ENCODE measurements at regions not wholly inside any gene's neighbourhood (a gene's known extent, or its start where the extent isn't known, plus 50 kb on each side); places are given as distances from the start of the nearest gene placed in this dataset.
"Not testable (repeated sequence)": the region's sequence is repeated elsewhere in the genome, so short reads cannot be mapped to it uniquely, and the experiment has no call there.

DNA sequence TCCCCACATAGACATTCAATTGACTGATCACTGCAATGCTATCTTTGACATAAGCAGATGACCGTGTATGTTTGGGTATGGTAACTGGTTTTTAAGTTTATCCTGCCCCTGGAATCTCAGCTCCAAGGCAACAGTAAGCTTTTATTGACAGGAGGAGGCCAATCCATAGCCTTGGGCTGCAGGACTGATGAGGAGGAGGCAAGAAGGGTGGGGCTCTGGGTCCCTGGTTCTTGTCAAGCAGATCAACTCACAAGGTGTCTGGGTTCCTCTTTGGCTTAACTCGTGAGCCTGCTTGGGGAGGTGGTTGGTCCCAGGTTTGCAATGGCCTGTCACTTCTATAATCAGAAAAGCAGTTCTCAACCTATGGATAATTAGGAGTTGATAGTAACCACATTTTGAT, 113.2 kb upstream of the STX18 start:
- ATAC-seq = no peak
- no peak for DNase-seq
- intact Hi-C loops (cut with micrococcal nuclease) = no loop called here

DNA sequence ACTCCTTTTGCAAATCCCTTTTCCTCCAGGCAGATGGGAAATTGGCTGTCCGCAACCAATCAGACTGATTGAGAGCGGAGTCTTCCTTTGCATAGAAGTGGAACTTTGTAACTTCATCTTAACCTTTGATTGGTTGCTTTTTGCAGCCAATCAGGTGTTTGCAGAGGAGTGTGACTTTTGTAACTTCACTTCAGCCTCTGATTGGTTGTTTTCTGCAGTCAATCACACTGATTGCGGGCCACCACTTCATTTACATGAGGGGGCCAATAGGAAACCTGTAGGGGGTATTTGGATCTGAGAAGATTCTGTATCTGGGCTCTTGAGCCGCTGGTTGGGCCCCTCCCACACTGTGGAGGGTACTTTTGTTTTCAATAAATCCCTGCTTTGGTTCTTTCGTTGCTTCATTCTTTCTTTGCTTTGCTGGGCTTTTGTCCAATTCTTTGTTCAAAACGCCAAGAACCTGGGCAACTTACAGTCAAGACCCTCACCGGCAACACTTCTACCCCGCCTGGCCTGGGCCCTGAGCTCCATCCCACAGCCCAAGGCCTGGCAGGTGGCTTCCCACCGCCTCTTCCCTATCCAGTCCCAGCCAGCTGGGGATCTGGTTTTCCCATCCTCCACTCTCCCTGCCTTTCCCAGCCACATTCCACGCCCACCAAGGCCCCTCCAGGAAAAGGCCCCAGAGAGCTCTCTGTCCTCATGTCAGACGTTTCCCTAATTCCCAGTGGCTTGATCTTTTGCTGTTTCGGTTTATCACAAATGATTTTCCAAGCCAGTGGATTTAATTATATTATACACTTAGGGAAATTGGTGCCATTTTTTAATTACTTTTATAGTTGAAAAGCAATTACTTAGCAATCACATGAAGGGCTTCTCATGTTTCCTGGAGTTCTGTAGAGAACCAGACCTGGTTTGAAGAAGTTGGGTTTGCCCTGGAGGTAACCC, 110.2 kb upstream of the STX18 start:
- ATAC-seq (no peak), DNase-seq (no peak)
- intact Hi-C loops (cut with micrococcal nuclease) = no loop called here

DNA sequence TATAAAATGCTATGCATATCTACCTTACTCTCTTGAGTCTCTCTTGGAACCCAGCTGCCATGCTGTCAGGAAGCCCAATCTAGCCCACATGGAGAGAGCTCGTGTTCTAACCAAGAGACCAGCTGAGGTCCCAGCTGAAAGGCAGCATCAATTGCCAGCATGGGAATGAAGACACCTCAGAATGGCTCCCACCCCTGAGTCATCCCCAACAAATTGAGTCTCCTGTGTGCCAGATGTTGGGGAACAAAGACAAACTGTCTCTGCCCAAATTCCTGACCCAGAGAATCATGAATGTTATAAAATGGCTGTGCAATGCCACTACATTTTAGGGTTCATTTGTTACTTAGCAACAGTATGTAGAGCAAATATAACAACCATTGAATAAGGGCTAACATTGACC, 105.2 kb upstream of the STX18 start:
- intact Hi-C loops (cut with micrococcal nuclease) = no loop called here
- ATAC-seq = no peak
- DNase-seq = no peak

DNA sequence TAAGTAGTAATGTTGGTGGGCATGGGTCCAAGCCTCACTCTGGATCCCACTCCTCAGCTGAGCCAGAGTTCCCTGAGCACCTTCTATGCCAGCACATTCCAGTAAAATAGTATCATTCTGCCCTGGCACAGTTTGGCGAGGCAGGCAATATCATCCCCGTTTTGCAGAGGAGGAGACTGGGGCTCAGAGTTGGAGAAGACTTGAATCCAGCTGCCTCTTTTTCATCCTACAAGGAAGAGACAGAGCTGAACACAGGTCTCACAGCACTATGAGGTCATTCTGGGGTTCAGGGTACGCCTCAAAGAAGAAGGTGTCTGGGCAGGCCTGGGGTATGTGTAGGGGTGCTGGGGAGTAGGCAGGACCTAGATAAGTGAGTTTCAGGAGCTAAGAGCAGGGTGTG, 103.9 kb upstream of the STX18 start:
- ATAC-seq (no peak), DNase-seq (no peak)
- intact Hi-C loops (cut with micrococcal nuclease) = no loop called here

DNA sequence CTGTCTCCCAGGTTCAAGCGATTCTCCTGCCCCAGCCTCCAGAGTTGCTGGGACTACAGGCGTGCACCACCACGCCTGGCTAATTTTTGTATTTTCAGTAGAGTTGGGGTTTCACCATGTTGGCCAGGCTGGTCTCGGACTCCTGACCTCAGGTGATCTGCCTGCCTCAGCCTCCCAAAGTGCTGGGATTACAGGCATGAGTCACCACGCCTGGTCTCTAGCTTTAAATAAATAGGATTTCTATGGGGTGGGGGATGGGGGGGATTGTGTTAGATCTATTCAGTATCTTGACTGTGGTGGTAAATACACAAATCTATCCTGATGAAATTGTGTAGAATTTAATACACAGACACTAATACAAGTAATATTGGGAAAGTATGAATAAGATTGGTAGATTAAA, 102.4 kb upstream of the STX18 start:
- ATAC-seq; intact Hi-C loops (cut with micrococcal nuclease); DNase-seq: not testable (repeated sequence)

DNA sequence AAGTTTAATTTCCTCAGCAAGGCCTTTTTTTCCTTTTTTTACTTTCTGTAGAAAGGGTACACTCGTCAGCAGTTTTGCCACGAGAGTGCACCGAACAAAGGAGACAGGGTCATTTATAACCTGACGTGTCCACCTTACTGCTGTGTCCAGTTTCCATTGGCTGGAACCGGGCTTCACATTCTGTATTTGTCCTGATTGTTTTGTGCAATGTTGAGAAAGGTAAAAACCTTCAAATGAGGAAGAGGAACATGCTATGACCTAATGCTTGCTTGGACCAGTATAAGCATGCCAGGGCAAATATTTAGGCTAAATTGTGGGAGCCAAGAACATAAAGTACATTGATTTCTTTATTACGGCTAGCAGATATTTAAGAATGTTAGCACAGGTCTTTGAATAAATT, 101.9 kb upstream of the STX18 start:
- DNase-seq; intact Hi-C loops (cut with micrococcal nuclease); ATAC-seq: not testable (repeated sequence)

DNA sequence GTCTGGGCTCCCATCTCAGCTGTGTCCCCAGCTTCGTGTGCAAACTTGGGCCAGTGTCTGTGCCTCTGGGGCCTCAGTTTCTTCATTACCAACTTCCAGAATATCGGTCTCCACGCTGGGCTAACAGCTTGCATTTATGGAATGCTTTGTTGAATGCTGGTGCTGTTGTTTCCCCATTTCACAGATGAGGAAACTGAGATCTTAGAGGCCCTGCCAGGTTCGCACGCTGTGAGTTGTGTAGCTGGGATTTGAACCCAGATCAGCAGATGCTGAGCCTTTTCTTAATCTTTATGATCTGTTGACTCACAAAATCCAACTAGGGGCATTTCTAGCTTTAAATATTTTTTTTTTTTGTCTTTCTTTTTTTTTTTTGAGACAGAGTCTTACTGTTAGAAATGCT, 101.5 kb upstream of the STX18 start:
- intact Hi-C loops (cut with micrococcal nuclease) = no loop called here
- no peak for DNase-seq
- no peak for ATAC-seq

DNA sequence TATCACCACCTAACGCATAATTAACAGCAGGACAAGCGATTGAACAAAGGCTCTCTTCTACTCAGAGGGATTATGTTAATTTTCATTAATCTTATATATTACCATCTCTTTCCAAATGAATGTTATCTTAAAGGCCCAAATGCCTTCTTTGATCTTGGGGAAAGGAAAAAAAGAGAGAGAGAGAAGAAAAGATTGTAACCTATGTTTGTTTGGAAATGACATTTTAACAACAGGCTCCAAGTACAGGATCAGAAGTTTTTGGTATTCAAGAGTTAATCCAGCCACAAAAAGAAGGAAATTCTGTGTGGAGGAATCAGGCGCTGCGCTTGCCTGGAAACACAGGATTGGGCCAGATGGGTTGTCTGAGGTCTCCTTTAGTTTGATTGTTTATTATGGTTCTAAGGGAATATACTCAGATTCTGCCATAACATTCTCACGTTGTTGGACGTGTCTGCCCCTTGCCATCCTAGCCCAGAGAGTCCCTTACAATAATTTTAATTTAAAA, 100.7 kb upstream of the STX18 start:
- no peak for ATAC-seq
- DNase-seq = no peak
- intact Hi-C loops (cut with micrococcal nuclease) = no loop called here

DNA sequence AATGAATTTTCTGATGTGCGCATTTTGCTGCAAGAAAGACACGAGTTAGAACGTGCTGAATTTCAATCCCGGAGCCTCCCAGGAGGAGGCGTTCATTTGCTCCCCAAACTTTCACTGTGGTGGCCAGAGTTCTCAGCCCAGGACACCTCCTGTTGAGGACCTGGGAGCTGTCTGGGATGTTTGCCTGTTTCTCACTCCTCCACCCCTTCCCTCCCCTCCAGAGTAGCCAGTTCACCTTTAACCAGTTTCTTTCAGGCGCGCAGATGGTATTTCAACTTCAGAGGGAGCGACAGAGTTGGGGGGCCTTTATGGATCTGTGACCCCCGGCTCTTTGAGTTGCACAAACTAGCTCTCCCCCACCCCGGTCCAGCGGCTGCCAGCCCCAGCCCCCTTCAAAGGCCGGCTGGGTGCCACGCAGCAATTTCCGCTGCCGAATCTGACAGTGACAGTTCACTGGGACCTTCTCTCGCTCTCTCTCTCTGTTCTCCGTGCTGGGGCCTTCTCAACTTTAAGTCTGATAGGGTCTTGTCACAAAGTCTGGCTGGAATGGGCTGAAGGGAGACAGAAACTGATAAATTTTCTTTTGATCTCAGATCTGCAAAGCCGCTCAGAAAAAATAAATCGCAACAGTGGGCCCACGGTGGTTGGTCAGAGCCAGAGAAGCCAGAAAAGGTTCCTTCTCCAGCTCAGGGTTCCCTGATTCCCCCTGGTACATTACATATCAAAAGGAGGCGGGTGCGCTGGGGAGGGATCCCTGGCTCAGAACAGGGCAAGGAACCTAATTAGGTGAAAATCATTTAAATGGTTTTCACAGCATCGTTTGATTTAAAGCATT, 100.0 kb upstream of the STX18 start:
- intact Hi-C loops (cut with micrococcal nuclease) = no loop called here
- DNase-seq (no peak), ATAC-seq (no peak)

DNA sequence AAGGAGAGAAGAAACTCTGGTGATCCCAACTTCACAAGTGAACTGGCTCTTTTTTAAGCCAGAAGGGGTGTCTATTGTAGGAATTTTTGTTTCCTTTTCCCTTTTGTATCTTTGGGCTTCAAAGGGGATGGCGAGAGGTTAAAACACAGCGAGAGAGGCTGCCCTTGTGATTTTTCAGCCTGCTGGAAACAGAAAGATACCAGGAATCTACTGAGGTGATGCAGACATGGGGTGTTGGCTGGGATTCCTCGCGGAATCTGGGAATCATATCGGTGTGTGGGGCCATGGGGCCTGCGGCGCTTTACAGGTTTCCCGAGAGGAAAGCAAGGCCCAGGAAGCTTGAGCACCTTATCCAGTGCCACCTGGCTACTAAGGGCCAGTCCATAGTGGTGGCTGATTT, 99.4 kb upstream of the STX18 start:
- DNase-seq (no peak), ATAC-seq (no peak)
- intact Hi-C loops (cut with micrococcal nuclease) = no loop called here

DNA sequence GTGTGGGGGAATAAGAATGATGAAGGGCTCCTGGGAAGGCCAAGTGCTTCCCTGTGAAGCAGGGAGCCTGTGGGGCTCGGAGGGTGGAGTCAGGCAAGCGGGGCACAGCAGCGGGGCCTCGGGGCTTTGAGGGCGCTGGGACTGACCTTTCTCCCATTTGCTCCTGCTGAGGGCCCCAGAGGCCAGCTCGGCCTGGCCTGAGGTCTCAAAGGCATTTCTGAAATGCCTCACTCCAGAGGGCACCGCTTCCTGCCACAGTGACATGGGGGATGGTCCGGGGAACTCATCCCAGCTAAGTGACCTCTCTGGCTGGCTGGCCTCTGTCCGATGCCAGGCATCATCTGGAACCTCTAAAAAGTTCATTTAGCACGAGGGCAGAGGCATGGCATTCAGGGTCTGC, 98.8 kb upstream of the STX18 start:
- ATAC-seq = no peak
- no peak for DNase-seq

DNA sequence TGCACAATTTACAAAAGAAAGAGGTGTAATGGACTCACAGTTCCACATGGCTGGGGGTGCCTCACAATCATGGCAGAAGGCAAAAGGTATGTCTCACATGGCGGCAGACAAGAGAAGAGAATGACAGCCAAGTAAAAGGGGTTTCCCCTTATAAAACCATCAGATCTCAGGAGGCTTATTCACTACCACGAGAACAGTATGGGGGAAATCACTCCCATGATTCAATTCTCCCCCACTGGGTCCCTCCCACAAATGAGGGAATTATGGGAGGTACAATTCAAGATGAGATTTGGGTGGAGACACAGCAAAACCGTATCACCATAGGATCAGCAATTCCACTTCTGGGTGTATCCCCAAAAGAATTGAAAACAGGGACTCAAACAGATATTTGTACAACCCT, 97.5 kb upstream of the STX18 start:
- DNase-seq = no peak
- no peak for ATAC-seq
- intact Hi-C loops (cut with micrococcal nuclease) = no loop called here

More for the DNA sequence above, 98.8 kb upstream of the STX18 start:
- intact Hi-C loops (cut with micrococcal nuclease) = no loop called here

DNA sequence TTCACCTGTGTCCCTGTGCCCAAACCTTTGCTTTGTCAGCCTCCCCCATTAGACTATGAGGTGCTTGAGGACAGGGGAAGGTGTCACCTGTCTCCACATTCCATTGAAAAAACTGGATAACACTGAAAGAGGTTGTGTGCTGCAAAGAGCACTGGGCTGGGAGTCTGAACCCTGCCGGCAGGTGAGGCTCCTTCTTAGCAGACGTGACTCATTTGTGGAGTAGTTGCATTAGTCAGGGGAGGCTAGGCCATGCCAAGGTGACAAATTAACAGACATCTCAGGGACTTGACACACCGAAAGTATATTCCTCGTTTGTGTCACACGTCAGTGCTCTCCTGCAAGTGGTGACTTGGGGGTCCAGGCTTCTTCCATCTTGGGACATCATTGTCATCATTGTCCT, 95.9 kb upstream of the STX18 start:
- intact Hi-C loops (cut with micrococcal nuclease) = no loop called here
- ATAC-seq (no peak), DNase-seq (no peak)

DNA sequence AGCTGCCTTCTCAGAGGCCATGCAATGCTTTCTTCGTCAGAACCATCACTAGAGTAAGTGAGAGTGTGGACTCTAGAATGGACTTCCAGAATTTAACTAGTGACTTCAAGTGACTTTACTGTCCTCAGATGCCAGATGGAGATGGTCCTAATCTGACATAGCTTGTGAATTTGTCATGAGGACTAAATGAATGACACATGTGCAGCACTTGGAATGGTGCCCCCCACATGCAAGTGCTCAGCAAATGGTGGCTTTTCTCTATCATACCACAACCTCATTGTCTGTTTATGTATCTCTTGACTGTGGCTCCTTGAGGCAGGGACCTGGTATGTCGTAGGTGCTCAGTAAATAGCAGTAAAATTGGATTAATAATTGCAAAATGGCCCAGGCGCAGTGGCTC, 91.6 kb upstream of the STX18 start:
- intact Hi-C loops (cut with micrococcal nuclease) = no loop called here
- ATAC-seq (no peak), DNase-seq (no peak)

DNA sequence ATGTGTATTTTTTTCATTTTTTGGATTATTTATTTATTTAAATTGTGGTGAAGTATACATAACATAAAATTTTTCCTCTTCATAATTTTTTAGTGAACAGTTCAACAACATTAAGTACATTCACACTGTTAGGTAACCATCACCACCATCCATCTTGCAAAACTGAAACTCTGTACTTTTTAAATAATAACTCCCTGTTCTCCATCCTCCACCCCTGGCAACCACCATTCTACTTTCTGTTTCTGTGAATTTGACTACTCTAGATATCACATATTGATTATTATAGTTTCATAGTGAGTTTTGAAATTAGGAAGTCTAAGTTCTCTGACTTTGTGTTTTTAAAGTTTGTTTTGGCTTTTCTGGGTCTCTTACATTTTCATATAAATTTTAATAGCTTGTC, 89.3 kb upstream of the STX18 start:
- DNase-seq (no peak), ATAC-seq (no peak)
- intact Hi-C loops (cut with micrococcal nuclease) = no loop called here

DNA sequence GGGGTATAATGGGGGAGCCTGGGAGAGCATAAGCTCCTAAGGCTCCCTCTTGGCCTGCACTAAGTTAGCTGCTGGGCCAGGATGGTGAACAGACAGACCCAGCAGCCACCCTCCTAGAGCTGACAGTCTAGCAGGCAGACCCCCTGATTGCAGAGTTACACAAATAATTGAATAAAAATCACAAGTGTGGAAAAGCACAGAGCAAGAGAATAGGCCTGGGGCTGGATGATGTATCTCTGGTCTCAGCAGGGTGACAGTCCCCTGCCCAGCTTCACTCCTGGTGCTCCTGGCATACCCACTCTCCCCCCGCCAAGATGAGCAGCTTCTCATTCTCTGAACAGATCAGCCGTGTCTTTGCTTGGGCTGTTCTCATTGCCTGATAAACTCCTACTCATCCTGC, 86.1 kb upstream of the STX18 start:
- intact Hi-C loops (cut with micrococcal nuclease) = no loop called here
- DNase-seq (no peak), ATAC-seq (no peak)

DNA sequence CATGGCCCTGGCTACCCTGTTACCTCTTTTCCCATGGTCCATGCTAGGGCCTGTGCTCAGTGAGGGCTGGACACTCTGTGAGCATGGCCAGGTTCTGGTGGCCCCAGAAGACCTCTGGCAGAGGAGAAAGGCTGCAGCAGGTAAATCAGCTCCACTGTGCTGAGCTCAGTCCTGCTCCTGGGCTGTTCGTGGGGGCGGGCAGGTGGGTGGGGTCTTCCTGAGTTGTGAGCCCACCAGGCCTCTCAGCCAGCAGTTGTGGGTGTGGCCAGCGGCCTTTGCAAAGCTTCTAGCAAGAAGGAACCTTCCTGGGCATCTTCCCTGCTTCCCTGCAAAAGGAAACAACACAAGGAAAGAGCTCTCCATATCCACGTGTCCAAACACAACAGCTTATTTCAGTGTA, 85.3 kb upstream of the STX18 start:
- intact Hi-C loops (cut with micrococcal nuclease) = no loop called here
- no peak for ATAC-seq
- DNase-seq = no peak

DNA sequence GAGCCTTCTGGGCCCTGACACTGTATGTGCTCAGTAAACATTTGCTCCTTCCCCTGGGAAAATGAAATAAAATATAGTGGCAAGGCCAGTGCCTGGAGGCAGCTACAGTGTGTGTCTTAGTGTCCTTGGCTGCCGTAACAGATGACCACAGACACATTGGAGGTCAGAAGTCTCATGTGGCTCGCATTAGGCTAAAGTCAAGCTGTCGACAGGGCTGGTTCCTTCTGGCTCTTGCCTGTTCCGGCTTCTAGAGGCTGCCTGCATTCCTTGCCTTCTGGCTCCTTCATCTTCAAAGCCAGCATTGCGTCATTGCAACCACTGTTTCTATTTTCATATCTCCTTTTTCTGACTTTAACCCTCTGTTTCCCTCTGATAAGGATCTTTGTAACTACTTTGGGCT, 83.6 kb upstream of the STX18 start:
- intact Hi-C loops (cut with micrococcal nuclease) = no loop called here
- DNase-seq (no peak), ATAC-seq (no peak)

DNA sequence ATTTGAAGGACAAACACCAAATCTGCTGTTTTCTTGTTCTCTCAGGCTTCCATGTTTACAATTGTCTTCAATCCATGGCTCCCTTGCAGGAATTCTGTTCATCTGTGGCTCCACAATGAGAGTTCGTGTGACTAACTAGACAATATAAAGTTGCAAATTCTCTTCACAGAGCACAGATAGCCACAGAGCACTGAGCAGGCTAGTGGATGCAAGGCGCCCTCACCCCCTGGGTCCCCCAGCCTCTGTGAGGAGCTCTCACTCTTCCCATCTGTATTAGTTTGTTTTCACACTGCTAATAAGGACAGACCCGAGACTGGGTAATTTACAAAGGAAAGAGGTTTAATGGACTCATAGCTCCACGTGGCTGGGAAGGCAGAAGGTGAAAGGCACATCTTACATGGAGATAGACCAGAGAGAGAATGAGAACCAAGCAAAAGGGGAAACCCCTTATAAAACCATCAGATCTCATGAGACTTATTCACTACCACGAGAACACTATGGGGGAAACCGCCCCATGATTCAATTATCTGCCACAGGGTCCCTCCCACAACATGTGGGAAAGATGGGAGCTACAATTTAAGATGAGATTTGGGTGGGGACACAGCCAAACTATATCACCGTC, 82.5 kb upstream of the STX18 start:
- intact Hi-C loops (cut with micrococcal nuclease) = no loop called here
- DNase-seq (no peak), ATAC-seq (no peak)

DNA sequence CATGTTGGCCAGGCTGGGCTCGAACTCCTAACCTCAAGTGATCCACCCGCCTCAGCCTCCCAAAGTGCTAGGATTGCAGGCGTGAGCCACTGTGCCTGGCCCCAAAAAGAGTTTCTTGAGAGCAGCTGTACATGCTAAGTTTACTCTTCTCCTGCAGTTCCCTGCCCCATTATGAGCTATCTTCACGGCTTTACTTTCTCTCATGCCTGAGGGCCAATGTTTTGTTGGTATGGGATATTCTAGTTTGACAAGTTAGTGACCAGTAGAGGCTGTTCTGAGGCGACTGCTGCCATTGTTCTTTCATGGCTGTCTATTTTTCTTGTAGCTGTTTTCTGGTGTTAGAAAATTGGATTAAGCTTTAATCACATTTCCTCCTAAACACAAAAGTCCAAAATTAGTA, 78.0 kb upstream of the STX18 start:
- ATAC-seq (no peak), DNase-seq (no peak)
- intact Hi-C loops (cut with micrococcal nuclease) = no loop called here
